ENCODE measurements at regions not wholly inside any gene's neighbourhood (a gene's known extent, or its start where the extent isn't known, plus 50 kb on each side); places are given as distances from the start of the nearest gene placed in this dataset.

GRCh38 chr14:32254952-32255679 is 52.0 kb upstream of the RNU6-8 start:
- Histone ChIP-seq H3K9ac (ENCODE audit: extremely low read depth, insufficient read length, low read length) (no peak overlapping the region), H3K23me2 (ENCODE audit: insufficient read length, low read depth, low read length, poor library complexity, severe bottlenecking) (no peaks in the 10 kb centered on the region), H2BK120ac (ENCODE audit: low read depth, low read length, poor library complexity, severe bottlenecking) (no peak overlapping the region), H3K14ac (ENCODE audit: insufficient read depth, low read length) (peak overlapping the region; percentile 77; the same call in 1 of the 2 replicates), H3K27me3 (ENCODE audit: insufficient read depth, low read length) (no peaks in the 10 kb centered on the region), H3K23ac (ENCODE audit: insufficient read length, low read depth, low read length) (no peak overlapping the region), H4K20me1 (ENCODE audit: control insufficient read depth, insufficient read depth, insufficient read length) (no peaks in the 10 kb centered on the region), H3K27ac (ENCODE audit: insufficient read length, low read depth, low read length) (no peak overlapping the region), H2BK15ac (ENCODE audit: low read depth, low read length) (no peak overlapping the region), H4K8ac (replicated peaks; ENCODE audit: insufficient read length, low read depth, low read length) (no peak overlapping the region), H2BK20ac (ENCODE audit: low read depth, low read length, poor library complexity, severe bottlenecking) (no peak overlapping the region), H4K5ac (ENCODE audit: insufficient read length, low read depth, low read length) (no peak overlapping the region), H2BK12ac (ENCODE audit: insufficient read length, low read depth, low read length) (no peak overlapping the region), H3K79me2 (ENCODE audit: insufficient read depth, low read length) (no peaks in the 10 kb centered on the region), H4K91ac (ENCODE audit: insufficient read length, low read depth, low read length) (no peak overlapping the region), H3K4ac (ENCODE audit: low read depth, low read length) (no peak overlapping the region), H3K79me1 (ENCODE audit: insufficient read depth, low read depth, low read length, poor library complexity, severe bottlenecking) (no peaks in the 10 kb centered on the region), H3K4me2 (ENCODE audit: insufficient read depth, insufficient read length, low read length) (no peak overlapping the region), H3K18ac (ENCODE audit: insufficient read length, low read depth, low read length) (no peak overlapping the region), H2BK5ac (ENCODE audit: insufficient read length, low read length) (no peak overlapping the region), H2AK5ac (ENCODE audit: insufficient read length, low read length) (no peak overlapping the region), H3K9me3 (ENCODE audit: control insufficient read depth, low read depth, low read length) (no peaks in the 10 kb centered on the region), H3K56ac (ENCODE audit: insufficient read length, low read depth, low read length) (no peak overlapping the region), H2AFZ (ENCODE audit: low read length) (peak overlapping the region; percentile 15), H3T11ph (ENCODE audit: low read length) (no peak overlapping the region), H3K4me1 (ENCODE audit: insufficient read depth, low read length) (peaks cover 4% of the 10 kb centered on the region; the same call in 1 of the 2 replicates)
- Mint-ChIP-seq H3K27me3 (ENCODE audit: low read depth) (peaks cover under 1% of the 10 kb centered on the region; the same call in 1 of the 2 replicates), H3K36me3 (ENCODE audit: insufficient read depth in 1 of 3, low read depth in 3 of 3) (no peaks in the 10 kb centered on the region), H3K4me1 (peaks cover 10 to 13% of the 10 kb centered on the region in 2 experiments), H3K9me3 (no peaks in the 10 kb centered on the region), H3K27ac (no peak overlapping the region), H3K4me3 (no peak overlapping the region)
- no CpG with 5 or more reads among the region's 9 CpGs for WGBS (ENCODE audit: extremely low coverage, insufficient read length, low lambda C conversion rate)
- peak; percentile 86 for TF ChIP-seq CTCF (conservative IDR thresholded peaks at IDR 0.05)
- peak; percentile 75 for DNase-seq
